Right renal cortex interstitium (tissue), 3 donors: ENCODE measurements at regions not wholly inside any gene's neighbourhood (a gene's known extent, or its start where the extent isn't known, plus 50 kb on each side); places are given as distances from the start of the nearest gene placed in this dataset.
"Not testable (repeated sequence)": the region's sequence is repeated elsewhere in the genome, so short reads cannot be mapped to it uniquely, and the experiment has no call there.

Source experiments
- DNase-seq, 3 donors: peaks; one replicate each; pipeline ENCODE4 v3.0.0-alpha.2; 2013; ENCODE audit warnings: low read depth in 3 of 3, low spot score in 2 of 3

DNA sequence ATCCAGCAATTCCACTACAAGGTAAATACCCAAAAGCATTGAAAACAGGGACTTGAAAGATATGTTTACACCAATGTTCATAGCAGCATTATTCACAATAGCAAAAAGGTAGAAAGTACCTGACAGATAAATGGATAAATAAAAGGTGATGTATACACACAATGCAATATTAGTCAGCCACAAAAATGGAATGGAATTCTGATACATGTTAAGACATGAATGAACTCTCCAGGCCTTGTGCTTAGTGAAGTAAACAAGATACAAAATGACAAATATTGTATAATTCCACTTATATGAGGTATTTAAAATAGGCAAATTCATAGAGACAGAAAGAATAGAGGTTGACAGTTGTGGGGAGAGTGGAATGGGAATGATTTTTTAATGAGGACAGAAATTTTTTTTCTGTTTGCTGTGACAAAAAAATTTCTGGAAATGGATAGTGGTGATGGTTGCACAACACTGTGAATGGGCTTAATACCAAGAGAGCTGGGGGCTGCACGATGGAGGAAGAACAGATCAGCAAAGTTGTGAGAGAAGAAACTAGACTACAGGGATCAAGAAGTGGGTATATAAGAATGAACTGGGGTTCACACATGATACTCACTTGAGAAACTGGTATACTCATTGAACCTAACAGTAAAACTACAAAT lies 137.2 kb downstream of the MZT1 start:
- DNase-seq: no peak

GRCh38 chr13:72586518-72586917 lies 140.9 kb downstream of the MZT1 start:
- DNase-seq: no peak

GRCh38 chr13:72585254-72585653 lies 142.2 kb downstream of the MZT1 start:
- DNase-seq: no peak

- no peak for DNase-seq
Observed at GRCh38 chr13:72571191-72571590, 156.2 kb downstream of the MZT1 start.

DNA sequence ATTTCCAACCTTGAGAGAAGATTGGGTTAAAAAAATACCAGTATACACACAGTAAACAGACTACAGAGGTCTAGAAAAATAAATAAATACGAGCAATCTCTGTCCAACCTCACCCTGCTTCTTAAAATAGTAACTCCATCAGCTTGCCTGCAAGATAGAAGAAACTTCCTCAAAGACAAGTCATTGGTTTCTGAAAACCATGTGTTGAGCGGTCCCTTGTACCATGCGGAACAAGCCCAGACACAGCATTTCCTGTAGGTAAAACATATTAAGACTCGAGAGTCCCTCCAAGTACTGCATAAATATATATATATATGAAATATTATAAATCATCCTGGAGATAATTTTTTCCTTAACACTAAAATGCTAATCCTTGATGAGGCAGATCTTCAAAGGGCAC lies 157.4 kb downstream of the MZT1 start:
- no peak for DNase-seq

DNA sequence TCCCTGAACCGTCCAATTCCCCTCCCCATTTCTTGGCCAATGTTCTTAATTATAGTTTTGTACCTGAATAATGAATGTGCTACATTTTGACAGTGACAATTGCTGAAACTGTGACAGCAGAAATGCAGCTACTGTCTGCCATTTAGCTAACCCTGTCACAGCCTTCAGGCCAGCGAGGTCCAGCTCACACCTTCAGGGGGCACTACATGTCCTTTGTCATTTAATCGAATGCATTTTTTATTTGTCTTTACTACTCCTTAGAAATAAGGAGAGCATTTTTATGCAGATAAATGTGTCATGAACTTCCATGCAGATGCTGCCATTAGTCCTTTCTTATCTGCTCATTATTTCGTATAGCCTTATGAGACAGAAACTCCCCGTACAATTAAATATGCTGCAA lies 159.9 kb downstream of the MZT1 start:
- DNase-seq: no peak

GRCh38 chr13:72566526-72566925 lies 160.9 kb downstream of the MZT1 start:
- no peak for DNase-seq

GRCh38 chr13:72565893-72566292 lies 161.5 kb downstream of the MZT1 start:
- peak; percentile 8 to 29 (median 26) for DNase-seq

- DNase-seq: no peak
Observed at GRCh38 chr13:72562686-72563085, 164.7 kb downstream of the MZT1 start.

- no peak for DNase-seq
Observed at GRCh38 chr13:72561791-72562190, 165.6 kb downstream of the MZT1 start.

DNA sequence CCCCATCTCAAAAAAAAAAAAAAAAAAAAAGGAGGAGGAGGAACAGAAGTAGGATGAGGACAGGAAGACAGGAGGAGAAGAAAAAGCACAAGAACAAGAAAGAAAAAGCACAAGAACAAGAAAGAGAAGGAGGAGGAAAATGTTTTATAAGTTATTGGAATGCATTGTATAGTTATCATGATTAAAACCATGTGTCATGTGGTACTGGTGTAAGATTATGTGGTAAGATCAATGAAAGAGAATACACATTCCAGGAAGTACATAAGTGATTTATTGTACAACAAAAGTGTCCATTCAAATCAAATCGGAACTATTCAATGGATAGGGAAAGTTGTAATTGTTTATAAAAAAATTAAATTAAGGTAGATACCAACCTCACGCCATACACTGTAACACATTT lies 167.7 kb downstream of the MZT1 start:
- no peak for DNase-seq

- no peak for DNase-seq
Observed at GRCh38 chr13:72556945-72557344, 170.5 kb downstream of the MZT1 start.

- no peak for DNase-seq
Observed at GRCh38 chr13:72555601-72556000, 171.8 kb downstream of the MZT1 start.

DNA sequence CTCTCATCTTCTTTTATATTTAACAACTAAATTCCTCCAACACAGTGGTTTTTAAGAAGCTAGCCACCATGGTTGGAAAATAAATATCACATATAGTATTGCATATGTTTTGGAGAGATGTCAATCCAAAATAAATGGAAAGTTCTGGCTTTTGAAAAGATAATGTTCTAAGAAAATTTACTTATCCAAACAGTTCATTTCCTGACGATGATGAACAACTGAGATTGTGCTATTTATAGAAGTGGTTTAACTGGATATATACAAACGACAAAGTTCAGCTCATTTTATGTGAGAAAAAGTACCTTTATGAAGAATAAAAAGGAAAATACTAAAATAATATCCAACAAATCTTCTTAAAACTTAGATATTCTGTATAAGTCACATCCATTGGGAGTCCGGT lies 174.7 kb downstream of the MZT1 start:
- DNase-seq: no peak

DNA sequence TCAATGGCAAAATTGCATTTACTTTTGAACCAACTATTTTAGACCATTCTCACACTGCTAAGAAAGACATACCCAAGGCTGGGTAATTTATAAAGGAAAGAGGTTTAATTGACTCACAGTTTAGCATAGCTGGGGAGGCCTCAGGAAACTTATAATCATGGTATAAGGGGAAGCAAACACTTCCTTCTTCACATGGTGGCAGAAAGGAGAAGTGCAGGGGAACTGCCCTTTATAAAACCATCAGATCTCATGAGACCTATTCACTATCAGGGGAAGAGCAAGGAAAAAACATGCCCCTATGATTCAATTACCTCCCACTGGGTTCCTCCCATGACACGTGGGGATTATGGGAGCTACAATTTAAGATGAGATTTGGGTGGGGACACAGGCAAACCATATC lies 181.5 kb downstream of the MZT1 start:
- not testable (repeated sequence) for DNase-seq

DNA sequence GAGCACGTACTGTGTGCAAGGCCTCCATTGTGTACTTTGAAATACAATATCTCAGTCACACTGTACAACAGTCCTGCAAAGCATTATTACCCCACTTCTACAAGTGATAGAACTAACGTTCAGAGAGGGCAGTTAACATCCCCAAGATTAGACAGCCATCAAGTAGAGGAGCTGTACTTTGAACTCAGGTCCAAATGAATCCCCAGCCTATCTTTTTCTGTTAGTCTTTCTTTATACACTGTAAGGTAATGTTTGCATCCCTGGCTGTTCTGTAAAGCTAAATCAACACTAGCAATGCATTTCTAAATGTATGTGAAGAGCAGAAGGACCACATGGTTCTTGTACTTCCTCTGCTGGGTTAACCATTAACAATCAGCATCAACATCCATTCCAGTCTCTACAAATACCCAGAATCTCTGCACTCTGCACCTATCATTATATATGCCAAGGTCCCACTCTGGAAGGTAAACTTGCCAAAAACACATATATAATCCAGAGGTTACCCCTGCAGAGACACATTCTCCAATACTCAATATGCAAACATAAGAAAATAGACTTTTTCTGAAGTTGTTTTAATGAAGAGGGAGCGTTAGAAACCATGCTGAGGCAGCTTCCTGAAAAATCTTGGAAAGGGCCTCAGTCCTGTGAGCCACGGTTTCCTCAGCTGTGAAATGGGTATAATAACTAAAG lies 182.3 kb downstream of the MZT1 start:
- DNase-seq: no peak

DNA sequence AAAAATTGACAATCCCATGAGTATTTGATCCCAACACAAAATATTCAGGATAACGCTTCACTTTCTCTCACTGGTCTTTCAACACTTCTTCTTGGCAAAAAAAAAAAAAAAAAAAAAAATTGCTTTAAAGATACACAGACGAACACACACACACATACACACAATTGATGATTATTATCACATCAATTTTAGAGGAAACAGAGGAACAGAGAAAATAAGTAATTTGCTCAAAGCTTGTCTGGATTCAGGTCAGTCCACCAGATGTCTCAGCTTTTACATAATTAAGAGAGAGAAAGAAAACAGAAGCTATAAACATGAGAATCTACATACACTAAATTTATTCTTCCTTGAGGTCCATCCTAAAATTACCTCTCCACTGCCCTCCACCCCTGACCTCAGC lies 183.4 kb downstream of the MZT1 start:
- DNase-seq: no peak

- DNase-seq: no peak
Observed at GRCh38 chr13:72542241-72542640, 185.2 kb downstream of the MZT1 start.

- DNase-seq: no peak
Observed at GRCh38 chr13:72541674-72542073, 185.8 kb downstream of the MZT1 start.

GRCh38 chr13:72540881-72541280 lies 186.5 kb downstream of the MZT1 start:
- no peak for DNase-seq

DNA sequence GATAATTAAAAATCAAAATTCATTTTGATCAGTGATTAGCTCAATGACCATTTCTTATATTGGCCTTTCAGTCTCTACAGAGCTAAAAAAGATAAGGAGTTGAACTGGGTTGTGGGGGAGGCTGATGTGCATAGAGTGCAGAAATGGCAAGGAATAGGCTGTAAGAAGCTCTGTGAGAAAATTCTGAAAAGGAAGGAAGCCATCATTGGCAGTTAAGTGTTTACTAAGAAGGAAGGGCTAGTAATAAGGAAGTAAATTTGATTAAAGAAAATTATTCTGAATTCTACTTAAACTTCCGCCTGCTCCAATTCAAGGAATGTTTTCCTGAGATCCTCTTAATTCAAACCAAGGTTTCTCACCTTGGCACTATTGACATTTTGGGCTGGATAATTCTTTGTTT lies 187.5 kb downstream of the MZT1 start:
- DNase-seq: no peak

GRCh38 chr13:72537782-72538181 lies 189.6 kb downstream of the MZT1 start:
- DNase-seq: no peak

GRCh38 chr13:72537395-72537780 lies 190.0 kb downstream of the MZT1 start:
- DNase-seq: no peak
